NCI-H1694 treated with DMSO at 0.1 percent for 48 hours (cell line): ENCODE measurements at regions not wholly inside any gene's neighbourhood (a gene's known extent, or its start where the extent isn't known, plus 50 kb on each side); places are given as distances from the start of the nearest gene placed in this dataset.

Experiments
- DNase-seq: peaks from one replicate; lab custom pipeline; 2025; lab: John Stamatoyannopoulos, UW

- no peak for DNase-seq
These were observed 160.0 kb downstream of the NDUFA10 start for GRCh38 chr2:239865059-239865639.

GRCh38 chr2:239864247-239865058 is 160.7 kb downstream of the NDUFA10 start:
- no peak for DNase-seq

- no peak for DNase-seq
These were observed 162.5 kb downstream of the NDUFA10 start for GRCh38 chr2:239862613-239863012.

- no peak for DNase-seq
These were observed 167.0 kb downstream of the NDUFA10 start for GRCh38 chr2:239858179-239858578.

GRCh38 chr2:239857591-239857990 is 167.6 kb downstream of the NDUFA10 start:
- no peak for DNase-seq

GRCh38 chr2:239856620-239857285 is 168.4 kb downstream of the NDUFA10 start:
- no peak for DNase-seq

- DNase-seq: no peak
These were observed 169.1 kb downstream of the NDUFA10 start for GRCh38 chr2:239855863-239856587.

- DNase-seq: no peak
These were observed 170.5 kb downstream of the NDUFA10 start for GRCh38 chr2:239854596-239854995.

GRCh38 chr2:239853706-239854327 is 171.3 kb downstream of the NDUFA10 start:
- DNase-seq: no peak

GRCh38 chr2:239853121-239853520 is 172.0 kb downstream of the NDUFA10 start:
- no peak for DNase-seq

- DNase-seq: no peak
These were observed 172.9 kb downstream of the NDUFA10 start for GRCh38 chr2:239852272-239852671.

- DNase-seq: no peak
These were observed 178.1 kb downstream of the NDUFA10 start for GRCh38 chr2:239846789-239847676.

- no peak for DNase-seq
These were observed 179.2 kb downstream of the NDUFA10 start for GRCh38 chr2:239845968-239846367.

- DNase-seq: no peak
These were observed 185.8 kb downstream of the NDUFA10 start for GRCh38 chr2:239839306-239839705.

- DNase-seq: no peak
These were observed 188.9 kb downstream of the NDUFA10 start for GRCh38 chr2:239836021-239836765.

- DNase-seq: no peak
These were observed 190.1 kb downstream of the NDUFA10 start for GRCh38 chr2:239835056-239835455.

GRCh38 chr2:239834143-239834542 is 191.0 kb downstream of the NDUFA10 start:
- no peak for DNase-seq

GRCh38 chr2:239833269-239834109 is 191.7 kb downstream of the NDUFA10 start:
- DNase-seq: no peak
